ENCODE measurements at regions not wholly inside any gene's neighbourhood (a gene's known extent, or its start where the extent isn't known, plus 50 kb on each side); places are given as distances from the start of the nearest gene placed in this dataset.

- TF ChIP-seq POLR2AphosphoS5 (IDR thresholded peaks at IDR 0.05; ENCODE audit: low read depth, low read length) (no peak), REST (IDR thresholded peaks at IDR 0.05; ENCODE audit: insufficient read depth in 1 of 2, low read depth in 2 of 2, low read length in 2 of 2) (no peak), SIN3A (IDR thresholded peaks at IDR 0.05; ENCODE audit: borderline replicate concordance, insufficient read depth, low read length) (no peak), TAF1 (IDR thresholded peaks at IDR 0.05; ENCODE audit: borderline replicate concordance, insufficient read depth, low read length) (no peak)
These were observed 661.0 kb downstream of the GALC start for GRCh38 chr14:87331991-87332390.

Measured in PFSK-1 (cell line).